Stimulated activated effector memory CD8-positive, alpha-beta T cell treated with anti-CD3 and anti-CD28 coated beads, Interleukin-12 subunit alpha, Interleukin-12 subunit beta, amount 100 ng/mL, for 72 hours (primary cell): ENCODE measurements at regions not wholly inside any gene's neighbourhood (a gene's known extent, or its start where the extent isn't known, plus 50 kb on each side); places are given as distances from the start of the nearest gene placed in this dataset.

Experiments used
- ATAC-seq: fragments of 150-1000 bp; cut with Tn5 transposase; 2 replicates; pipeline ENCODE4 v1.10.0; 2021
- DNase-seq, 2 donors: peaks; one replicate each; pipeline ENCODE4 v3.0.0; 2021 to 2022; ENCODE audit warnings: low spot score in 2 of 2
- H3K27ac Mint-ChIP-seq: one replicate; pipeline ENCODE4 v1.8.0; 2022; ENCODE audit warnings: mild to moderate bottlenecking, mixed read lengths
- H3K36me3 Mint-ChIP-seq: one replicate; pipeline ENCODE4 v1.8.0; 2022; ENCODE audit warnings: mild to moderate bottlenecking, mixed read lengths
- H3K4me1 Mint-ChIP-seq: one replicate; pipeline ENCODE4 v1.8.0; 2022; ENCODE audit warnings: mixed read lengths
- H3K4me3 Mint-ChIP-seq: one replicate; pipeline ENCODE4 v1.8.0; 2022; ENCODE audit warnings: mild to moderate bottlenecking, mixed read lengths
- H3K9me3 Mint-ChIP-seq: one replicate; pipeline ENCODE4 v1.8.0; 2022; ENCODE audit warnings: mixed read lengths

- DNase-seq = no peak
- Mint-ChIP-seq H3K4me3 (no peak overlapping the region), H3K27ac (no peak overlapping the region), H3K36me3 (no peaks in the 10 kb centered on the region), H3K9me3 (peaks cover 12% of the 10 kb centered on the region), H3K4me1 (no peaks in the 10 kb centered on the region)
- peak; percentile 19 for ATAC-seq
These were observed 1177.4 kb upstream of the GBE1 start for GRCh38 chr3:82938821-82939328.

GRCh38 chr3:82927309-82928253, 1166.1 kb upstream of the GBE1 start:
- no peak overlapping the region for H3K27ac Mint-ChIP-seq
- no peak for ATAC-seq

GRCh38 chr3:82891028-82891427, 1129.6 kb upstream of the GBE1 start:
- ATAC-seq (no peak), DNase-seq (no peak)
- no peaks in the 10 kb centered on the region for H3K36me3 Mint-ChIP-seq
- H3K9me3 Mint-ChIP-seq = peaks cover 20% of the 10 kb centered on the region
- H3K4me1 Mint-ChIP-seq = no peaks in the 10 kb centered on the region
- no peak overlapping the region for H3K4me3 Mint-ChIP-seq
- H3K27ac Mint-ChIP-seq = no peak overlapping the region

More at GRCh38 chr3:82927309-82928253, 1166.1 kb upstream of the GBE1 start:
- no peaks in the 10 kb centered on the region for H3K4me1 Mint-ChIP-seq
- no peak overlapping the region for H3K4me3 Mint-ChIP-seq
- peaks cover 16% of the 10 kb centered on the region for H3K9me3 Mint-ChIP-seq
- DNase-seq = no peak
- no peaks in the 10 kb centered on the region for H3K36me3 Mint-ChIP-seq

DNA sequence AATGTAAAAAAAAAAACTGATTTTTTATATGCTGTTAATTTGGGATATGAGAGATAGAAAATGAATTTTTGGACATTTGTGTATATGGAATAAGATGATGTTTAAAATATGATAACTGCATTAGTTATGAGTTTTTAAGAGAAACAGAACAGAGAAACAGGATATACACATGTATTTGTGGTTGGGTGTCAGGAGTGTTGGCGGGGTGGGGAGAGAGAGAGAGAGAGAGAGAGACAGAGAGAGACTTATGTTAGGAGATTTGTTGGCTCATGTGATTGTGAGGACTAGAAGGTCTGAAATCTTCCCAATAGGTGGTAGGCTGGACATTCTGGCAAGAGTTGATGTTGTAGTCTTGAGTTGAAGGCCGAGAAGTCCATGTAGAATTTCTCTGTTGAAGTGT, 1121.6 kb upstream of the GBE1 start:
- Mint-ChIP-seq H3K4me1 (no peaks in the 10 kb centered on the region), H3K36me3 (no peaks in the 10 kb centered on the region), H3K27ac (no peak overlapping the region), H3K9me3 (peaks cover 13% of the 10 kb centered on the region), H3K4me3 (no peak overlapping the region)
- ATAC-seq (no peak), DNase-seq (no peak)

- no peak for DNase-seq
- H3K36me3 Mint-ChIP-seq = no peaks in the 10 kb centered on the region
- peaks cover 10% of the 10 kb centered on the region for H3K9me3 Mint-ChIP-seq
- no peak overlapping the region for H3K4me3 Mint-ChIP-seq
- ATAC-seq = no peak
- H3K4me1 Mint-ChIP-seq = no peaks in the 10 kb centered on the region
- no peak overlapping the region for H3K27ac Mint-ChIP-seq
These were observed 1114.0 kb upstream of the GBE1 start for GRCh38 chr3:82875401-82875800.

- no peaks in the 10 kb centered on the region for H3K36me3 Mint-ChIP-seq
- H3K27ac Mint-ChIP-seq = no peak overlapping the region
- no peak overlapping the region for H3K4me3 Mint-ChIP-seq
- no peaks in the 10 kb centered on the region for H3K4me1 Mint-ChIP-seq
- DNase-seq (no peak), ATAC-seq (no peak)
- peaks cover 13% of the 10 kb centered on the region for H3K9me3 Mint-ChIP-seq
These were observed 1078.4 kb upstream of the GBE1 start for GRCh38 chr3:82839871-82840270.

GRCh38 chr3:82834098-82834497, 1072.7 kb upstream of the GBE1 start:
- H3K4me3 Mint-ChIP-seq = no peak overlapping the region
- H3K27ac Mint-ChIP-seq = no peak overlapping the region
- DNase-seq = no peak
- no peak for ATAC-seq
- H3K9me3 Mint-ChIP-seq = no peaks in the 10 kb centered on the region
- no peaks in the 10 kb centered on the region for H3K4me1 Mint-ChIP-seq
- no peaks in the 10 kb centered on the region for H3K36me3 Mint-ChIP-seq

DNA sequence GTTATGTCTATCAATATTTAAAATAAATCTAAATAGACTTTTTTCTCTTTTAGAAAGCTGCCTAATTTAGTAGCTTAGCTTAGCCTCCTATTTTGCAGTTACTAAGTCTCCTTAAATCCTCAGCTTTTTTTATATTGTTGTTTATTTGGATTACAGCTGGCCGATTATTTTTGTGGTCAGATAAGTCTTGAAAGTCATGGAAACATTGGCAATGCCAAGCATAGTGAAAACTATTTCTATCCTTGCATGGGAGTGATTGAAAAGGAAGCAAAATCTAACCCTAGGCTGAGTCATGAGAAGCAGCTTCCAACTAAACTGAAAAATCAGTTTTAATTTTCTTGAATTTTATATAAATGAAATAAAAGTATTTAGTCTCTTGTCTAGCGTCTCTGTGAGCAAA, 1063.0 kb upstream of the GBE1 start:
- no peaks in the 10 kb centered on the region for H3K36me3 Mint-ChIP-seq
- H3K9me3 Mint-ChIP-seq = peaks cover 13% of the 10 kb centered on the region
- no peak overlapping the region for H3K27ac Mint-ChIP-seq
- no peak for ATAC-seq
- no peaks in the 10 kb centered on the region for H3K4me1 Mint-ChIP-seq
- DNase-seq = no peak
- H3K4me3 Mint-ChIP-seq = no peak overlapping the region

DNA sequence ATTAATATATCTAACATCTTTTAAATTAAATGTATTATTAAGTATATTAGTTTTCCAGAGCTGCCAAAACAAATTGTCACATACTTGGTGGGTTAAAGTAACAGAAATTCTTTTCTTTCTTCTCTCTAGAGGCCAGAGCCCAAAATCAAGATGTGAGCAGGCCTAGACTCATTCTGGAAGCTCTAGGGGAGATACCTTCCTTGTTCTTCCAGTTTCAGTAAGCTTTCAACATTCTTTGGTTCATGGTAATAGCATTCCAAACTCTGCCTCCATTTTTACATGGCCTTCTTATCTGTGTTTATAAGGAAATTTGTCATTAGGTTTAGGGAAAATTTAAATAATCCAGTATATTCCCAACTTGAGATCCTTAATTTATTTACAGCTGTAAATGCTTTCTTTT, 1054.6 kb upstream of the GBE1 start:
- H3K9me3 Mint-ChIP-seq = peaks cover 16% of the 10 kb centered on the region
- DNase-seq (no peak), ATAC-seq (no peak)
- H3K36me3 Mint-ChIP-seq = no peaks in the 10 kb centered on the region
- H3K4me3 Mint-ChIP-seq = no peak overlapping the region
- no peaks in the 10 kb centered on the region for H3K4me1 Mint-ChIP-seq
- no peak overlapping the region for H3K27ac Mint-ChIP-seq

DNA sequence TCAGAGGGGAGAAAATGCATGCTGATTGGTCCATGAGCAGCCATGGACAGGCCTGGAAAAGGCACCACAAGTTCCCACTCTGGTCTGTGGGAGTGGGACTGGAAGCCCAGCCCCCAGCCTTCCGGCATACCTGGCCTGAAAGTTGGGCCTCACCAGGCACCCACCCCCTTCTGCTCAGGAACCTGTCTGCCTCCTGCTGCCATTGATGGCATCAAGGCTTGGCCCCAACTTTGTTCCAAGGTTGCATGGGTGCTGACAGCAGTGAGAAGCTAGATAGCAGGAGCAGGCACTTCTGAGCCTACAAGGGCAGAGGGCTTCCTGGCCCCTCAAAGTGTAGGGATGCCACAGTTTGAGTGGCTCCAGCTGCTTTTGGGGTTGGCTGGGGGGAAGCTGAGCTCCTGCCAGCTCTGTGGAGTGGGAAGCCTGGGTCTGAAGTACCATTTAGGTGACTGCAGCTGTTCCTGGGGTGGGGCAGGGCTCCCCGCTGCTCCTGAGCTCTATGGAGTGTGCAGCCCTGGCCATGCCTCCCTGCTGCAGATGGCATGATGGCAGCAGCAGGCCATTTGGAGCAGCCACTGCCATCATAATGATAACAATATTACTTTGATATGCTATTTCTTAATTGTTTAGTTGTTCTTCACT, 1054.1 kb upstream of the GBE1 start:
- peaks cover 15% of the 10 kb centered on the region for H3K9me3 Mint-ChIP-seq
- ATAC-seq = no peak

DNA sequence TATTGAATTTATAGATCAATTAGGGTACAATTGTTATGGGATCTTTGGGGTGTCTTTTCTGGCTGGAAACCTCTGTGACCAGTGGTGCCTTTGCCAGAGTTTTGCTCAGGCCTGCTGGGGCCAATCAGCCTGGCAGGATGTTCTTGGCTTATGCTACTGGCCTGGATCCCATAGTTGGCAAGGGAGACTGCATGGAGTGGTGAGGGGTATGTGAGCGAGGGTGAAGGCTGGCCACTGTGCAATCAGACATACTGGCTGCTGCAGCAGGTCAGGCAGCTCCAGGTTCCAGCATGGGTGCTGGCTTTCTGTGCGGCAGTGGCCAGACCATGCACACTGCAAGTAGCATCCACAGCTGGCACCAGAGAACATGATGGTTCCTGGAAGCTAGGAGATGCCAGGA, 1053.2 kb upstream of the GBE1 start:
- Mint-ChIP-seq H3K9me3 (peaks cover 16% of the 10 kb centered on the region), H3K4me3 (no peak overlapping the region), H3K4me1 (no peaks in the 10 kb centered on the region), H3K27ac (no peak overlapping the region), H3K36me3 (no peaks in the 10 kb centered on the region)
- ATAC-seq (peak; percentile 42), DNase-seq (no peak)

More for the DNA sequence above, 1054.1 kb upstream of the GBE1 start:
- no peak overlapping the region for H3K27ac Mint-ChIP-seq
- no peaks in the 10 kb centered on the region for H3K4me1 Mint-ChIP-seq
- no peaks in the 10 kb centered on the region for H3K36me3 Mint-ChIP-seq
- no peak for DNase-seq
- H3K4me3 Mint-ChIP-seq = no peak overlapping the region

DNA sequence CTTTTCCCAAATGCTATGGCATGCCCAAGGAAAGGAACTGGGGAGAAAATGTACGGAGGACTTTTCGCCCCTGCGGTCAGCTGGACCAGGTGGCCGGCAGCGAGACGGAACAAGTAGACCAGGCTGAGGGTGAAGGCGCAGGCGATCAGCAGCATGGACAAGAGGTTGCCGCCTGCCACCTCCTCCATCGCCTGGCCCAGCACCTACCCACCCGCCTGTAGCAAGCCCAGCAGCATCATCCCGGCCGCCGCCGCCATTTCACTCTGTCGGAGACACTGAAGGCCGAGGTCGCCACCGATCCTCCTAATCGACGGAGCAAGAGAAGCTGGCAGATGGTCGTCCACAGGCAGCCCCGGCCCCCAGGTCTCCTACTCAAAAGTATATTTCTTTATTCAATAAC, 1046.3 kb upstream of the GBE1 start:
- Mint-ChIP-seq H3K4me1 (no peaks in the 10 kb centered on the region), H3K4me3 (no peak overlapping the region)

DNA sequence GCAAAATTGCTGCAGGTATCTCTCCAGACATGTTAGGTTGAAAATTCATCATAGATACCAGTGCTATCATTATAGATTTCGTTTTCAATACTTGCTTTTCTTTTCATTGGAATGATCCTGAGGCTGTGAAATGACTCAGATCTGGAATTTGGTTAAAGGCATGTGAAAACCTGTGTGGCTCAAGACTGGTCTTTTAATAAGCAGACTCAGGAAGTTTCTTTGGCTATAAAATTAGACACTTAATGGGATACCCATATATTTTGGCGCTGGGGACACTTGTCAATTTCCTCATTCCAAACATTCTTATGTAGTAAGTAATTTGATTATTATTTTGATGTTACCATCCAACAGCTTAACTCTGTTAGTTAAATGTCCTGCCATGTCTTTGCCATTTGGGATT, 1041.1 kb upstream of the GBE1 start:
- ATAC-seq = no peak
- Mint-ChIP-seq H3K9me3 (peaks cover 6% of the 10 kb centered on the region), H3K36me3 (no peaks in the 10 kb centered on the region), H3K4me3 (no peak overlapping the region), H3K27ac (no peak overlapping the region), H3K4me1 (no peaks in the 10 kb centered on the region)
- DNase-seq = no peak

More for the DNA sequence above, 1046.3 kb upstream of the GBE1 start:
- H3K27ac Mint-ChIP-seq = no peak overlapping the region
- peaks cover 17% of the 10 kb centered on the region for H3K9me3 Mint-ChIP-seq
- DNase-seq = no peak
- no peak for ATAC-seq
- no peaks in the 10 kb centered on the region for H3K36me3 Mint-ChIP-seq

DNA sequence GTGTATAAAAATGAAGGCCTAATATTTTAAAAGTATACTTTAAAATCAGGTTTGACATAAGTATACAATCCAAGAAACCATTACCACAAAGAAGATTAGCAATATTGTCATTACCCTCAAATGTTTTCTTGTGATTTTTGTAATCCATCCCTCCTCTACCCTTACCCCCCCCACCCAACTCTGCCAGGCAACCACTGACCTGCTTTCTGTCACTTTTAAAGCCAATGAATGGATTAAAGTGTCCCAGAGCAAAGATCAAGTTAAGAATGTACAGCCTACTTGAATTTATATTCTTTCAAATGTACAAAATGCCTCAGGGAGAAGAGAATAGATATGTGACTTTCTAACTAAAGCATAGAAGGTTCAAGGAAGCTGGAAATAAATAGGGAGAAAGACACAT, 1038.8 kb upstream of the GBE1 start:
- H3K4me1 Mint-ChIP-seq = no peaks in the 10 kb centered on the region
- DNase-seq (no peak), ATAC-seq (no peak)
- H3K27ac Mint-ChIP-seq = no peak overlapping the region
- H3K36me3 Mint-ChIP-seq = no peaks in the 10 kb centered on the region
- H3K4me3 Mint-ChIP-seq = no peak overlapping the region
- H3K9me3 Mint-ChIP-seq = no peaks in the 10 kb centered on the region

- DNase-seq (no peak), ATAC-seq (no peak)
- H3K36me3 Mint-ChIP-seq = no peaks in the 10 kb centered on the region
- H3K4me1 Mint-ChIP-seq = no peaks in the 10 kb centered on the region
- H3K9me3 Mint-ChIP-seq = no peaks in the 10 kb centered on the region
- no peak overlapping the region for H3K4me3 Mint-ChIP-seq
- no peak overlapping the region for H3K27ac Mint-ChIP-seq
These were observed 1035.3 kb upstream of the GBE1 start for GRCh38 chr3:82796765-82797164.

DNA sequence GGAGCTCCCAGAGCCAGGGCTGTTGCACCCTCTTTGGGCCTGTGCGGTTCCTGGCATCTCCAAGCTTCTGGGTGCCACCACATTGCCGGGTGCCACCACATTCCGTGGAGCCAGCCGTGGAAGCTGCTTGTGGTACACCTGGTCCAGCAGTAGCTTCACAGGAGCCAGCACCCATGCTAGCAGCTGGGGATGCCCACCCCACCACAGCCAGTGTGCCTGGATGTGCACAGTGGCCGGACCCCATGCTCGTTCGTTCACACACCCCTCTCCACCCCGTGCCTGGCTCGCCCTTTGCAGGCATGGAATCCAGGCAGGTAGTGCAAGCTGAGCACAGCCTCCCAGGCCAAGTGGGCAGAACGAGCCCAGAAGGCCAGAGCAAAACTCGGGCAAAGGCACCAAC, 1029.8 kb upstream of the GBE1 start:
- Mint-ChIP-seq H3K9me3 (peaks cover 8% of the 10 kb centered on the region), H3K4me1 (no peaks in the 10 kb centered on the region), H3K27ac (no peak overlapping the region), H3K36me3 (no peaks in the 10 kb centered on the region), H3K4me3 (no peak overlapping the region)
- peak; percentile 16 for ATAC-seq
- no peak for DNase-seq
